ENCODE measurements at regions not wholly inside any gene's neighbourhood (a gene's known extent, or its start where the extent isn't known, plus 50 kb on each side); places are given as distances from the start of the nearest gene placed in this dataset.

- DNase-seq = no peak
Observed at GRCh38 chr9:84179531-84179930, 161.0 kb downstream of the SLC28A3 start.

- no peak for DNase-seq
Observed at GRCh38 chr9:84187090-84187489, 153.5 kb downstream of the SLC28A3 start.

- DNase-seq = no peak
Observed at GRCh38 chr9:84189904-84190303, 150.7 kb downstream of the SLC28A3 start.

GRCh38 chr9:84190411-84190810 lies 150.1 kb downstream of the SLC28A3 start:
- no peak for DNase-seq

GRCh38 chr9:84206801-84207370 lies 133.7 kb downstream of the SLC28A3 start:
- no peak for DNase-seq

GRCh38 chr9:84207491-84207951 lies 133.0 kb downstream of the SLC28A3 start:
- DNase-seq = no peak

- DNase-seq = no peak
Observed at GRCh38 chr9:84212246-84212645, 128.3 kb downstream of the SLC28A3 start.

GRCh38 chr9:84212982-84213381 lies 127.6 kb downstream of the SLC28A3 start:
- no peak for DNase-seq

- no peak for DNase-seq
Observed at GRCh38 chr9:84216151-84216550, 124.4 kb downstream of the SLC28A3 start.

GRCh38 chr9:84218322-84218721 lies 122.2 kb downstream of the SLC28A3 start:
- no peak for DNase-seq

GRCh38 chr9:84224246-84224645 lies 116.3 kb downstream of the SLC28A3 start:
- DNase-seq = no peak

Measured in inflammatory macrophage treated with lipopolysaccharide for 1 hour (primary cell).